ENCODE measurements at regions not wholly inside any gene's neighbourhood (a gene's known extent, or its start where the extent isn't known, plus 50 kb on each side); places are given as distances from the start of the nearest gene placed in this dataset.

DNA sequence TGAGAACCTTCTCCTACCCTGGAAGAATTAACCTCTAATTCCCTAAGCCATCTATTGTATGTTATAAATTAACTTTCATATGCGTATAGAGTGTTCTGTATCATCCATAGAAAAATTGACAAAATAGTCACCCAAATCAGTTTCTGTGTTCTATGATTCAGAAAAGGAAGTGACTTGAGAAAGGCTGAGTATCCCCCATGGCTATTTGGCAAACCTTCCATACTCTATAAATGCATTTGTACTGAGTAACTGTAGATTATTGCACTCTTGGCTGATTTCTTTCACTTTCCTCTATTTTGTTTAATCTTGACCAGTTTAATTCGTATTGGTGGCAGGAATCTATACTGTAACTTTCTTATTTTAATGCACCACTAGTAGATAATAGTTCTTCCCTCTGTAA lies 182.2 kb downstream of the HTR7 start:
- TF ChIP-seq, protein P1, sequence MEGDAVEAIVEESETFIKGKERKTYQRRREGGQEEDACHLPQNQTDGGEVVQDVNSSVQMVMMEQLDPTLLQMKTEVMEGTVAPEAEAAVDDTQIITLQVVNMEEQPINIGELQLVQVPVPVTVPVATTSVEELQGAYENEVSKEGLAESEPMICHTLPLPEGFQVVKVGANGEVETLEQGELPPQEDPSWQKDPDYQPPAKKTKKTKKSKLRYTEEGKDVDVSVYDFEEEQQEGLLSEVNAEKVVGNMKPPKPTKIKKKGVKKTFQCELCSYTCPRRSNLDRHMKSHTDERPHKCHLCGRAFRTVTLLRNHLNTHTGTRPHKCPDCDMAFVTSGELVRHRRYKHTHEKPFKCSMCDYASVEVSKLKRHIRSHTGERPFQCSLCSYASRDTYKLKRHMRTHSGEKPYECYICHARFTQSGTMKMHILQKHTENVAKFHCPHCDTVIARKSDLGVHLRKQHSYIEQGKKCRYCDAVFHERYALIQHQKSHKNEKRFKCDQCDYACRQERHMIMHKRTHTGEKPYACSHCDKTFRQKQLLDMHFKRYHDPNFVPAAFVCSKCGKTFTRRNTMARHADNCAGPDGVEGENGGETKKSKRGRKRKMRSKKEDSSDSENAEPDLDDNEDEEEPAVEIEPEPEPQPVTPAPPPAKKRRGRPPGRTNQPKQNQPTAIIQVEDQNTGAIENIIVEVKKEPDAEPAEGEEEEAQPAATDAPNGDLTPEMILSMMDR (IDR thresholded peaks at IDR 0.05): no peak
- no peak for TF ChIP-seq SIN3A (IDR thresholded peaks at IDR 0.05; ENCODE audit: borderline replicate concordance, insufficient read depth, low read depth, low read length)

All from Panc1 (cell line).